ENCODE measurements at regions not wholly inside any gene's neighbourhood (a gene's known extent, or its start where the extent isn't known, plus 50 kb on each side); places are given as distances from the start of the nearest gene placed in this dataset.

DNA sequence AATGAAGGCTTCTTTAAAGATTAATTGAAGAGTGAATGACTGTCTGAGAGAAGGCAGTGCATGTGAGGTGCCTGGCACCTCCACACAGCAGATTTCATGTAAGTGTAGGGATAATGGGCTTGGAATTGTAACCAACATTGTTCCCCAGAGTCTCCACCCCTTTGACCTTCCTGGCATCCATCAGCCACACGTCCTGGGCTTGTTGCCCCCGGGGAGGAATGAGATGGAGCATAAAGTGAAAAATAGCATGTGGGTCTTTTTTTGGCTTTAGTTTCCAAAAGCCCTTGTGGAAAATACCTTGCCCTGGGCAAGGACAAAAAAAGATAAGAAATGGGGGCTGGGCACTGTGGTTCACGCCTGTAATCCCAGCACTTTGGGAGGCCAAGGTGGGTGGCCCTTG lies 242.2 kb upstream of the ECI2 start:
- no peaks in the 10 kb centered on the region for H3K36me3 ChIP-seq (ENCODE audit: control insufficient read depth, insufficient read depth, low read length)
- H3K27me3 ChIP-seq (ENCODE audit: control insufficient read depth, insufficient read depth, low read length, poor library complexity, severe bottlenecking), result no peaks in the 10 kb centered on the region
- no peaks in the 10 kb centered on the region for H3K9me3 ChIP-seq (ENCODE audit: control insufficient read depth, low read length)
- H3K4me1 ChIP-seq (ENCODE audit: control insufficient read depth, insufficient read depth, low read length), result no peaks in the 10 kb centered on the region
- WGBS, 2 experiments, result 86 to 91% methylated on average over 3 of the region's 3 CpGs
- H3K4me3 ChIP-seq (ENCODE audit: insufficient read depth, low read depth, low read length), result no peak overlapping the region
- H3K27ac ChIP-seq (ENCODE audit: insufficient read depth, low read depth, low read length, poor library complexity, severe bottlenecking), result no peak overlapping the region

- Histone ChIP-seq H3K36me3 (ENCODE audit: control insufficient read depth, insufficient read depth, low read length) (no peaks in the 10 kb centered on the region), H3K9me3 (ENCODE audit: control insufficient read depth, low read length) (no peaks in the 10 kb centered on the region), H3K4me3 (ENCODE audit: insufficient read depth, low read depth, low read length) (no peak overlapping the region), H3K4me1 (ENCODE audit: control insufficient read depth, insufficient read depth, low read length) (no peaks in the 10 kb centered on the region), H3K27me3 (ENCODE audit: control insufficient read depth, insufficient read depth, low read length, poor library complexity, severe bottlenecking) (no peaks in the 10 kb centered on the region), H3K27ac (ENCODE audit: insufficient read depth, low read depth, low read length, poor library complexity, severe bottlenecking) (no peak overlapping the region)
- 60% methylated on average over 7 of the region's 7 CpGs for WGBS, 2 experiments
These were observed 238.8 kb upstream of the ECI2 start for GRCh38 chr6:4374216-4374615.

GRCh38 chr6:4372866-4373265 lies 237.5 kb upstream of the ECI2 start:
- Histone ChIP-seq H3K4me3 (ENCODE audit: insufficient read depth, low read depth, low read length) (no peak overlapping the region), H3K9me3 (ENCODE audit: control insufficient read depth, low read length) (no peaks in the 10 kb centered on the region), H3K27ac (ENCODE audit: insufficient read depth, low read depth, low read length, poor library complexity, severe bottlenecking) (no peak overlapping the region), H3K27me3 (ENCODE audit: control insufficient read depth, insufficient read depth, low read length, poor library complexity, severe bottlenecking) (no peaks in the 10 kb centered on the region), H3K4me1 (ENCODE audit: control insufficient read depth, insufficient read depth, low read length) (no peaks in the 10 kb centered on the region), H3K36me3 (ENCODE audit: control insufficient read depth, insufficient read depth, low read length) (no peaks in the 10 kb centered on the region)
- 87 to 100% methylated on average over 2 of the region's 2 CpGs for WGBS, 2 experiments

DNA sequence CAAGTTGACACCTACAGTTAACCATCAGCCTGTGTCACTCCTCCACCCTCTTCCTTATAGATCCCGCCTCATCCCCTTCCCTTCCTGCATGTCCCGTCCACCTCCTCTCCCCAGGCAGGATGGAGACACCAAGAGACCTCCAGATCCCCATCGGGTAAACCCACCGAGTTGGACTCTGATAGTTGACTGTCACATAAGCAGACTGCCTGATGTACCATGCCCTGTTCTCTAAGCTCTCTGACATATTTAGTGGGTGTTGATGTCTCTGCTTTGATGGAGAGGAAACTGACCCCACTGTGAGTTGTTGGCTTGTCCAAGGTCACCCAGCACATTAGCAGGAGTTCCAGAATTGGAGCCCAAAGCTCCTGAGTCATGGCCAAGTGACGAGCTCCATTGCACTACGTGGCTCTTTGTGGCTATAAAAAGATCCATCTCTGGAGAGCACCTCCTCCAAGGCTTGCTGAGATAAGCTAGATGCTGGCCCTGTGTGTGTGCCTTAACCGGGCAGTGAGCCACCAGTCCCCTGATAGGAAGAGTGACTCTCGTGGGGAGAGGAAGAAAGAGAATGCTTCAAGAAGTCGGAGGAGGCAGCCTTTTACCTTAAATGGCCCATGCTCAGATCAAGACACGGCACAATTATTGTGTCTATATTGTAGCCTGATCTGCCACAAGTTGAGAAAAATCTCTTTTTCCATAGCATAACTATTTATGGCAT lies 236.0 kb upstream of the ECI2 start:
- Histone ChIP-seq H3K4me1 (ENCODE audit: control insufficient read depth, insufficient read depth, low read length) (no peaks in the 10 kb centered on the region), H3K27ac (ENCODE audit: insufficient read depth, low read depth, low read length, poor library complexity, severe bottlenecking) (no peak overlapping the region), H3K27me3 (ENCODE audit: control insufficient read depth, insufficient read depth, low read length, poor library complexity, severe bottlenecking) (no peaks in the 10 kb centered on the region), H3K36me3 (ENCODE audit: control insufficient read depth, insufficient read depth, low read length) (no peaks in the 10 kb centered on the region), H3K9me3 (ENCODE audit: control insufficient read depth, low read length) (no peaks in the 10 kb centered on the region), H3K4me3 (ENCODE audit: insufficient read depth, low read depth, low read length) (no peak overlapping the region)
- WGBS, 2 experiments, result 89% methylated on average over 10 of the region's 10 CpGs

- WGBS, 2 experiments, result 59 to 62% methylated on average over 3 of the region's 3 CpGs
- Histone ChIP-seq H3K36me3 (ENCODE audit: control insufficient read depth, insufficient read depth, low read length) (no peaks in the 10 kb centered on the region), H3K27ac (ENCODE audit: insufficient read depth, low read depth, low read length, poor library complexity, severe bottlenecking) (no peak overlapping the region), H3K27me3 (ENCODE audit: control insufficient read depth, insufficient read depth, low read length, poor library complexity, severe bottlenecking) (no peaks in the 10 kb centered on the region), H3K4me1 (ENCODE audit: control insufficient read depth, insufficient read depth, low read length) (no peaks in the 10 kb centered on the region), H3K9me3 (ENCODE audit: control insufficient read depth, low read length) (no peaks in the 10 kb centered on the region), H3K4me3 (ENCODE audit: insufficient read depth, low read depth, low read length) (no peak overlapping the region)
These were observed 234.7 kb upstream of the ECI2 start for GRCh38 chr6:4370066-4370465.

DNA sequence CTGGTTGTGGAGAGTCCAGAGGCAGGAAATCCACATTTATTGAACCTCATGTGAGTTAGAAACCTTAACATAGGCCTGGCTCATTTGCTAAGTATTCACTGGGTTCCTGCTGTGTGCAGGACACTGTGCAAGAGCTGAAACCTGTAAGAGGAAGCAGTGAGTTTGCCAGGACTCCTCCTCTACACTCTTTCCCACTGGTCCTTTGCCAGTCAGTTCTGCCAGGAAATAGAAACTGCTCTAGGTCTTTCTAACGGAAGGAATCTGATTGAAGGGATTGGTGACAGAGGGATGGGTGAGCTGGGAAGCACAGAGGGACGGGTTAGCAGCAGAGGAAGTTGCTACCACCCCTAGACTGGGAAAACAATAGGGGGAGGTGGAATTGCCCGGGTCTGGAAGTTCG lies 234.2 kb upstream of the ECI2 start:
- Histone ChIP-seq H3K27me3 (ENCODE audit: control insufficient read depth, insufficient read depth, low read length, poor library complexity, severe bottlenecking) (no peaks in the 10 kb centered on the region), H3K36me3 (ENCODE audit: control insufficient read depth, insufficient read depth, low read length) (no peaks in the 10 kb centered on the region), H3K9me3 (ENCODE audit: control insufficient read depth, low read length) (no peaks in the 10 kb centered on the region), H3K4me1 (ENCODE audit: control insufficient read depth, insufficient read depth, low read length) (no peaks in the 10 kb centered on the region), H3K27ac (ENCODE audit: insufficient read depth, low read depth, low read length, poor library complexity, severe bottlenecking) (no peak overlapping the region), H3K4me3 (ENCODE audit: insufficient read depth, low read depth, low read length) (no peak overlapping the region)
- 84 to 91% methylated on average over 4 of the region's 4 CpGs for WGBS, 2 experiments

- Histone ChIP-seq H3K27me3 (ENCODE audit: control insufficient read depth, insufficient read depth, low read length, poor library complexity, severe bottlenecking) (no peaks in the 10 kb centered on the region), H3K9me3 (ENCODE audit: control insufficient read depth, low read length) (no peaks in the 10 kb centered on the region), H3K4me3 (ENCODE audit: insufficient read depth, low read depth, low read length) (no peak overlapping the region), H3K27ac (ENCODE audit: insufficient read depth, low read depth, low read length, poor library complexity, severe bottlenecking) (no peak overlapping the region), H3K4me1 (ENCODE audit: control insufficient read depth, insufficient read depth, low read length) (no peaks in the 10 kb centered on the region), H3K36me3 (ENCODE audit: control insufficient read depth, insufficient read depth, low read length) (no peaks in the 10 kb centered on the region)
These were observed 233.3 kb upstream of the ECI2 start for GRCh38 chr6:4368649-4369048.

DNA sequence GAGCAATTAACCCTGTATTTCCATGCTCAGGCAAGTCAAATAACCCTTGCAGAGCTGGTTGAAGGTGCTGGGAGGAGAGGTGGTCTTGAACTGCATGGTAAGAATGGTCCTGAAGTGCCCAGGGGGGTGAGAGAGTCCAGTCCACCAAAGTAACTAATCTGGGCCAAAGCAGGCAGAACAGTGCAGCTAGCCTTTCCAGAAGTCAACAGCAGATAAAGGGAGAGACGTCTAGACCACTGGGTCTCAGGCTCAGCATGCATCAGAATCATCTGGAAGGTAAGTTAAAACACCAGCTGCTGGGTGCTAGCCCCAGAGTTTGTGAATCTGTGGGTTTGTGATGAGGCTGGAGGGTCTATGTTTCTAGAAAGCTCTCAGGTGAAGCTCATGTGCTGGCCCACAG lies 232.3 kb upstream of the ECI2 start:
- 88 to 93% methylated on average over 1 of the region's 1 CpG for WGBS, 2 experiments
- no peaks in the 10 kb centered on the region for H3K4me1 ChIP-seq (ENCODE audit: control insufficient read depth, insufficient read depth, low read length)
- H3K9me3 ChIP-seq (ENCODE audit: control insufficient read depth, low read length), result no peaks in the 10 kb centered on the region
- H3K27ac ChIP-seq (ENCODE audit: insufficient read depth, low read depth, low read length, poor library complexity, severe bottlenecking), result no peak overlapping the region
- H3K36me3 ChIP-seq (ENCODE audit: control insufficient read depth, insufficient read depth, low read length), result no peaks in the 10 kb centered on the region
- H3K4me3 ChIP-seq (ENCODE audit: insufficient read depth, low read depth, low read length), result no peak overlapping the region
- no peaks in the 10 kb centered on the region for H3K27me3 ChIP-seq (ENCODE audit: control insufficient read depth, insufficient read depth, low read length, poor library complexity, severe bottlenecking)

DNA sequence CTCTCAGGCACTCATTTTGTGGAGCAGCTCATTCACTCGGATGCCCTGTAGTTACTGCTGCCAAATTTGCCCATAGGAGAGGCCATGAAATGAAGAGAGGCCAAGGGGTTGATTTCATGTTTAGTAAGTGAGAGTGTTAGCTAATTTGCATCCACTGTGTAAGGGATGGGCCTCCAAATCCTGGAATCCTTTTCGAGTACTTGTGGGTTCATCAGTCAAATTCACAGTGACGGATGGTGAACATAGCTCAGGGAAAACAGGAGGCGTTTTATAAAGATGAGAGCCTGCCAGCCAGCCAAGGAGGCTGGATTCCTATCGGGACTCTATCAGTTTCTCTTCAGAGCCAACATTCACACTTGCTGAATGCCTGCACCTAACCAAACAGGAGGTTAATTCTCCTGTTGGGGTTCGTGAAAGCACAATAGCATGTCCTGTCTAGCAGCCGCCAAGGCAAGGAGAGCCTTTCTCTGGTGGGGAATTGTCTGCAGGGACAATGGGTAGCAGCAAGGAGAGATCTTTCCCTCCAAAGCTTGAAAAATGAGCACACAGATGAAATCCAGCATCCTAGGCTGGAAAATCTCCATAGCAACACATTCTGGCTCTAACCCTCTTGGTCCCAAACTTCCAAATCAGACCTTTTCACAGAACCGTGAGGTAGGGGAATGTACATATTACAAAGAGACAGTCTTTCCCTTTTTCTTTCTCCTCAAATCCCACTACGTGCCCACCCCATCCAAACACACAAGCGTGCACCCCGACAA lies 231.4 kb upstream of the ECI2 start:
- Histone ChIP-seq H3K4me1 (ENCODE audit: control insufficient read depth, insufficient read depth, low read length) (no peaks in the 10 kb centered on the region), H3K4me3 (ENCODE audit: insufficient read depth, low read depth, low read length) (no peak overlapping the region), H3K27ac (ENCODE audit: insufficient read depth, low read depth, low read length, poor library complexity, severe bottlenecking) (no peak overlapping the region), H3K36me3 (ENCODE audit: control insufficient read depth, insufficient read depth, low read length) (no peaks in the 10 kb centered on the region), H3K27me3 (ENCODE audit: control insufficient read depth, insufficient read depth, low read length, poor library complexity, severe bottlenecking) (no peaks in the 10 kb centered on the region), H3K9me3 (ENCODE audit: control insufficient read depth, low read length) (no peaks in the 10 kb centered on the region)
- 86 to 88% methylated on average over 11 of the region's 11 CpGs for WGBS, 2 experiments

DNA sequence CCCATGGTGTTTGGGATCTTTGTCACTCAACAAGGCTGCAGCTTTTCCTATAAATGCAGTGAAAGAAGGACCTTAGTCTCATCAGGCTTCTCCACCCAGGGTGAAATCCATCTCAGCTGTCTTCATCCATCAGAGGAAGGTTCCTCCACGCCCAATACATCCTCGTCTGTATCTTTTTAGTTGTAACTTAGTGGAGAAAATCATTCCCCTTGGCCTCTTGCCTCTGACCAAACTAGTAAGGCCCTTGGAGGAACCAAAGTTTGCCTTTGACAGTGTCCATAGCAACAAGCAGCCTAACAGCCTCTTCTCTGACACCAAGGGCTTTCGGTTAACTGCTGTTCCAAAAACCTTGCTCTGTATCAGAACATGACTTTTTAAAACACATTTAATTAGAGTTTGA lies 230.3 kb upstream of the ECI2 start:
- 89 to 91% methylated on average over 3 of the region's 3 CpGs for WGBS, 2 experiments

More for the DNA sequence above, 230.3 kb upstream of the ECI2 start:
- no peak overlapping the region for H3K4me3 ChIP-seq (ENCODE audit: insufficient read depth, low read depth, low read length)
- no peaks in the 10 kb centered on the region for H3K9me3 ChIP-seq (ENCODE audit: control insufficient read depth, low read length)
- H3K27me3 ChIP-seq (ENCODE audit: control insufficient read depth, insufficient read depth, low read length, poor library complexity, severe bottlenecking), result no peaks in the 10 kb centered on the region
- H3K27ac ChIP-seq (ENCODE audit: insufficient read depth, low read depth, low read length, poor library complexity, severe bottlenecking), result no peak overlapping the region
- H3K36me3 ChIP-seq (ENCODE audit: control insufficient read depth, insufficient read depth, low read length), result no peaks in the 10 kb centered on the region
- no peaks in the 10 kb centered on the region for H3K4me1 ChIP-seq (ENCODE audit: control insufficient read depth, insufficient read depth, low read length)

Measured in ectodermal cell (in vitro differentiated cells).